ENCODE measurements at regions not wholly inside any gene's neighbourhood (a gene's known extent, or its start where the extent isn't known, plus 50 kb on each side); places are given as distances from the start of the nearest gene placed in this dataset.

DNA sequence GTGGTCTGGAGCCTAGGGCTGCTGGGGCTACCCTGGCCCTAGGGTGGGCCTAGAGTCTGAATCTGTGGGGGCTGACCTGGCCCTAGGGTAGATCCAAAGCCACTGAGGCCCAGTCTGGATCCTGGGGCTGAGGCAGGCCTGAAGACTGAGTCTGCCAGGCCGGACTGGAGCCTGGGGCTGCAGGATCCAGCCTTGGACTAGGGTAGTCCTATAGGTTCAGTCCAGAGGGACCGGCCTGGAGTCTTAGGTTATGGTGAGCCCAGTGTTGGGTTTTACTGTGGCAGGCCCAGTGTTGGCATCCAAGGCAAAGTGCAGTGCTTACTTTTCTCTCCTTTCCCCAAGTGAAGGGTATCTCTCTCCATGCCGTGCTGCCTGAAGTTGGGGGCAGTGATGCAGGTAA, 227.9 kb upstream of the TAS2R1 start:
- no peak for TF ChIP-seq CTCF (IDR thresholded peaks at IDR 0.05; ENCODE audit: insufficient read depth, low read depth, low read length)
- DNase-seq (ENCODE audit: low read depth) = no peak
- no peak overlapping the region for H3K4me3 ChIP-seq (ENCODE audit: low read depth, low read length)

GRCh38 chr5:9853309-9853708, 223.2 kb upstream of the TAS2R1 start:
- H3K4me3 ChIP-seq (ENCODE audit: low read depth, low read length) = no peak overlapping the region
- no peak for DNase-seq (ENCODE audit: low read depth)
- TF ChIP-seq CTCF (IDR thresholded peaks at IDR 0.05; ENCODE audit: insufficient read depth, low read depth, low read length) = no peak

GRCh38 chr5:9852671-9853070, 222.5 kb upstream of the TAS2R1 start:
- no peak overlapping the region for H3K4me3 ChIP-seq (ENCODE audit: low read depth, low read length)
- no peak for DNase-seq (ENCODE audit: low read depth)
- TF ChIP-seq CTCF (IDR thresholded peaks at IDR 0.05; ENCODE audit: insufficient read depth, low read depth, low read length) = no peak

GRCh38 chr5:9851458-9851857, 221.3 kb upstream of the TAS2R1 start:
- TF ChIP-seq CTCF (IDR thresholded peaks at IDR 0.05; ENCODE audit: insufficient read depth, low read depth, low read length) = peak; percentile 45
- no peak overlapping the region for H3K4me3 ChIP-seq (ENCODE audit: low read depth, low read length)
- DNase-seq (ENCODE audit: low read depth) = peak; percentile 50

- no peak for TF ChIP-seq CTCF (IDR thresholded peaks at IDR 0.05; ENCODE audit: insufficient read depth, low read depth, low read length)
- no peak for DNase-seq (ENCODE audit: low read depth)
- H3K4me3 ChIP-seq (ENCODE audit: low read depth, low read length) = no peak overlapping the region
Measured at GRCh38 chr5:9850456-9850855, 220.3 kb upstream of the TAS2R1 start.

DNA sequence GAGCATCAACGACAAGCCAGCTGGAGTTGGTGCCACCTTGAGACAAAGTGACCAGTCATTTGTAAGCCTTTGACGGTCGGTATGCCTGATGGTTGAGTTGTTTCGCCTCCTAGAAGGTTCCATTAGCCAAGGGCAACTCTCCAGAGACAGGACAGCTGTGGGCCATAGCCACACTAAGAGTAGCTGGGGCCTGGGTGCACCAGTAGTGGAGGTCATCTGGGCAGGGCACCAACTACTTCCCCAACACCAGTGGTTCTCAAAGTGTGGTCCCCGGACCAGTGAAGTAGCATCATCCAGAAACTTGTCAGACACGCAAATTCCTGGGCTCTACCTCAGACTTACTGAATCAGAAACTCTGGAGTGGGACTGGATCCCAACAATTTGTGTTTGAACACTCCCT, 217.5 kb upstream of the TAS2R1 start:
- no peak for TF ChIP-seq CTCF (IDR thresholded peaks at IDR 0.05; ENCODE audit: insufficient read depth, low read depth, low read length)
- no peak overlapping the region for H3K4me3 ChIP-seq (ENCODE audit: low read depth, low read length)
- no peak for DNase-seq (ENCODE audit: low read depth)

GRCh38 chr5:9845185-9845584, 215.0 kb upstream of the TAS2R1 start:
- no peak for TF ChIP-seq CTCF (IDR thresholded peaks at IDR 0.05; ENCODE audit: insufficient read depth, low read depth, low read length)
- no peak for DNase-seq (ENCODE audit: low read depth)
- H3K4me3 ChIP-seq (ENCODE audit: low read depth, low read length) = no peak overlapping the region

Measured in fibroblast of villous mesenchyme (primary cell).